ENCODE measurements at regions not wholly inside any gene's neighbourhood (a gene's known extent, or its start where the extent isn't known, plus 50 kb on each side); places are given as distances from the start of the nearest gene placed in this dataset.

DNA sequence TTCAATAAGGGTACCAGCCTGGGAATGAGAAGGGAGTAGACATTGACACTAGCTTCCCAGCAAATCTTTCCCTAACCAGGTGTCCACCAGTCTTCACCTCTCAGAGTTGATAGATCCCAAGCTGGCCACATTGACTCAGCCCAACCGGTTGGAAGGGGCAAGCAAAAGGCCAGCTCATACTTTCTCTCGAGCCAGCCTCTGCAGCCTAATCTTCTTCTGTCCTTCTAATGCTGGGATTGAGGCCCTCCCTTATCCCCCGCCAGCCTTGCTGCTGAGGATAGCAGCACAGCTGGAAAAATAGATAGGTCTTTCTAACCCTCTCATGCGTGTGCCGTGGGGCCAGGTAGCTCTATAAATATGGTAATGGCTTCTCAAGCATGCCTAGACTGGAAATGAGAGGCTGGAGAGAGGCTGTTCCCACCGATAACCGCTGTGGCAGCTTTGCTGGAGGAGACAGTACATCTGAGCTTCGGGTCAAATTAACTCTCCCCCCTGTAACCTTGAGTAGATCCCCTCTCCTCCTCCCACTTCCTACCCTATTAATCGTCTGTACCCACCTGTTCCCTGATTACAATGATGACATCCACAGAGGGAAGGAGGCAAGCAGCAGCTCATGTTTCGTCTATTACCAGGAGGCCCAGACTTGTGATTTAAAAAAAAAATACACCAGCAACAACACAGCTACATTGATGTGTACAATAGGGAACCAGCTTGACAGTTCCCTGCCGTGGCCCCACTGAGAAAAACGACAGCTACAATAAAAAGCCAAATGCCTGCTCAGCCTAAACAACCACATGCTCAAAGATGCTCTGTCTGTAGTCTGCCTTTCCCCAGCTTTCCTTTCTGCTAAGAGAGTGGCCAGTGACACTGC, 219.9 kb upstream of the BRINP1 start:
- DNase-seq, result no peak

- DNase-seq, result no peak
Measured at GRCh38 chr9:119577881-119578280, 208.6 kb upstream of the BRINP1 start.

DNA sequence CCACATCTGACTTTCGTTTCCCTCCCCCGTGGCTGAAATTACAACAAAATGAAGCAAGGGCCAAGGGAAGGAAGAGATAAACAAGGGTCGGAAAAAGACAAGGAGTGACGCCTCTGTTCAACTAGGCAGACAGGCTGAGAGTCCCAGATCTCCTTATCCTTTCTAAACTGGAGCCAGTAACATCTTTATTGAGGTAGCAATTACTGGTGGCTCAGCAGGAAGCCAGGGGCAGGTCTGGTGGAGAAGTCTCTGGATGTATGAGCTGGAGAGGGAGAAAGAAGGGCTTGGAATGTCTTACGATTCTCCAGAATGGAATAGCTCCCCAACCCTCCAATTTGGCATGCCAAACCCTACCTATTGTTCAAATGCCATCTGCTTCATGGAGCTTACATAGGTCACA, 190.8 kb upstream of the BRINP1 start:
- DNase-seq, result no peak

DNA sequence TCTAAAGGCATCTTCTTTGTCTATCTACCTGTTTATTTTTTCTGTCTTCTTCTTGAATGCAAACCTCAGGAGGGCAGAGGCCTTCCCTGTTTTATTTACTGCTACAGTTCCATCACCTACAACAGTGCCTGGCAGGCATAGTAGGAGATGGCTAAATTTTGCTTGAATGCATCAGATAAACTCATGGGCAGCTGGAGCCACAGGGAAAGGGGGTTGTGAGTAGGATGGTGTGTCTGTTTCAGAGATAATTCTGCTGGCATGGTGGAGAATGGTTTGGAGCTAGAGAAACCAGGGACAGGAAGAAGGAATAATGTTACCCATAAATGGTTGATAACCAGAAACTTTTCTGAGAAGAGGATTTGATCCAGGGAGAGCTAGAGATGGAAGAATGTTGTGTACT, 189.8 kb upstream of the BRINP1 start:
- DNase-seq, result no peak

GRCh38 chr9:119556129-119556875, 187.1 kb upstream of the BRINP1 start:
- peak; percentile 57 for DNase-seq

GRCh38 chr9:119544492-119544891, 175.3 kb upstream of the BRINP1 start:
- DNase-seq, result no peak

GRCh38 chr9:119537138-119537537, 167.9 kb upstream of the BRINP1 start:
- DNase-seq, result no peak

DNA sequence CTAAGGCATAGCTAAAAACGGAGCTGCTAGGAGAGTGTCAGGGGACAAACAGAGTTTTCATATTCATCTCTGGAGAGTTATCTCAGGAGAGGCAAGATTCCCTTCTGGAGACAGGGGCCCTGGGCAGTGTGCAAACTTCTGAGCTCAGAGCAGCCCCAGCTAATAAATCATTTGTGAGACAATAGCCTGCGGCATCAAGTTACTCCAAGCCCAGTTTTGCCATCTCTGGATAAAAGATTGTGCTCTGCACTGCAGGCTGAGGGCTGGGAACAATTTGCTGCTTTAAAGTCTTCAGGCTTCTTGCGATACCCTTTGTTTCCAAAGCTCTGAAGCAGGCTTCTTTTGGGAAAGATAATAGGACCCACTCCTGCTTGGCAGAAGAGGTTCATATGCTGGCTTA, 164.3 kb upstream of the BRINP1 start:
- no peak for DNase-seq

GRCh38 chr9:119526698-119527097, 157.5 kb upstream of the BRINP1 start:
- DNase-seq, result no peak

- DNase-seq, result no peak
Measured at GRCh38 chr9:119523508-119523907, 154.3 kb upstream of the BRINP1 start.

GRCh38 chr9:119522381-119522780, 153.1 kb upstream of the BRINP1 start:
- no peak for DNase-seq

DNA sequence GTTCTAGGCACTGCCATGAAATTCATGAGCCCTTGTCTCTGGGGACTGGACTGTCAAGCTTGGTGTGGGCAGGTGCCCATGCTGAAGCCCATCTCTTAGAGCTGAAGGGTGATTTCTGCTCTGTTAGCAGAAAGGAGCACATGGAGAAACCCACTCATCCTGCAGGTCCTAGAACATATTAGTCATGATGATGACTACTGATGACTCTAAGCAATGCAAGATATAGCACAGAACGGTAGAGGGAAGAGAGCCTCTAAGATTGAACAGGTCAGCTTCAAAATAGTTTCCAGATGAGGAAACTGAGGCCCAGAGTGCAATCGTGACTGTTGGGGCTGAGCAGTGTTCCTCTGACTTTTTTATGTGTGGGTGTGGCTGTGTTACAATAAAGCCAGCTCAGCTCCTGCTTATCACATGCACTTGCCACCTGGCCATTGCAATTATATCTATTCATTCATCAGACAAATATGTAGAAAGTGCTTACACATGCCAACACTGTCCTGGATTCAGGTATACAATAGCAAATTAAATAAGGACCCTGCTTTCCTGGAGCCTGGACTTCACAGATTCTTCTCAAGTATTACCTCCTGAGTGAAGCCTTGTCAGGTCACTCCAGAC, 140.2 kb upstream of the BRINP1 start:
- no peak for DNase-seq

- no peak for DNase-seq
Measured at GRCh38 chr9:119501374-119501773, 132.1 kb upstream of the BRINP1 start.

- no peak for DNase-seq
Measured at GRCh38 chr9:119500072-119500771, 131.0 kb upstream of the BRINP1 start.

DNA sequence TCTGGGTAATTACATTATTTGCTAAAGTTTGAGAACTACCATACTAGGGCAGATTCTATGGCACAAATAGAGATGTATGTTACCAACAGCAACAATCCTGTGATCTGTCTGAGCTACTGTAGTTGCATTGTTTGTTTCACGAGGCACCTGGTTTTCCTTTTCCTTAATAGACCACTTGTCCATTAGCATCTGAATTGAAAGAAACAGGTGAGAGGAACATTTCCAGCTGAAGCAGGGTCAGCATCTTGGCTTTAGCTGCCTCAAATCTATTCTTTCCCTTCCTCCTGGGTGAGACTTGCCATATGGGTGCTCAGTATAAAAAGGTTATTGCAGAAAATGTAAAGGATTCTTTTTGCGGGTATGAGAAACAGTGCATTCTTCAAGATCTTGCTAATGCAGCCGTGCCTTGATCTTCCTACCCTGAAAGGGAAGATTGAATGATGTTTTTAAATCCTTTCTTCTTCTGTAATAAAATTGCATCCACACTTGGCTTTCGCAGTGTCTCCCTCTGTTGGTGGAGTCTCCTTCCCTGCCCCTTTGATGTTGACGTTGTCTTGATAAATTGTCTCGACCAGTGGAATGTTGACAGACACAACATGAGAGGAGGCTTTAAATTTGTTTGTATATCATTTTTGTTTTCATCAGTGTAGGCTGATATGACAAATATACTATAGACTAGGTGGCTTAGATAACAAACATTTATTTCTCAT, 118.0 kb upstream of the BRINP1 start:
- no peak for DNase-seq

DNA sequence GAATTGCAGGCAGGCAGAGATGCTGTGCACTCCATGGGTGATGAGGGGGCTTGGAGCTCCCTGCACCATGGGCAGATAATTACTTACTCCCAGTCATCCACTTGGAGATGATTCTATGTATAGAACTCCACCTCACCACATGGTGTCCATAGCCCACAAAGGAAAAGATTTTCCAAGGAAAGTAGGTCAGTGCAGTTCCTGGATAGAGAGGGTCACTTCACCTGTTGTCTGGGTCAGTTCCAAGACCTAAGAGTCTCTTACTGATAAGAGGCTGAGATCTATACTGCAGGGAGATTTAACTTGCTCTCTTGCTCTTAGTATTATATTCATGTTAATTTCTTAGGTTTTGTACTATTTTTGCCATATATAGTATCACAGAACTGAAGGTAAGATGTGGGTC, 113.9 kb upstream of the BRINP1 start:
- no peak for DNase-seq

- DNase-seq, result no peak
Measured at GRCh38 chr9:119477197-119477596, 108.0 kb upstream of the BRINP1 start.

- no peak for DNase-seq
Measured at GRCh38 chr9:119458068-119458467, 88.8 kb upstream of the BRINP1 start.

DNA sequence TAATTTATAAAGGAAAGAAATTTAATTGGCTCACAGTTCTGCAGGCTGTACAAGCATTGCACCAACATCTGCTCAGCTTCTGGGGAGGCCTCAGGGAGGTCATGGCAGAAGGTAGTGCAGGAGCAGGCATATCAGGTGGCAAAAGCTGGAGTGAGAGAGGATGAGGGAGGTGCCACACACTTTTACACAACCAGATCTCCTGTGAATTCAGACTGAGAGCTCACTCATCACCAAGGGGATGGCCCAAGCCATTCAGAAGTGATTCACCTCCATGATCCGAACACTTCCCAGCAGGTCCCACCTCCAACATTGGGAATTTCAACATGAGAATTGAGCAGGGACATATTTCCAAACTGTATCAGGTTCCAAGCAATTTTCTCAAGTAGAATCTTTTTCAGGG, 84.7 kb upstream of the BRINP1 start:
- DNase-seq, result peak; percentile 31

DNA sequence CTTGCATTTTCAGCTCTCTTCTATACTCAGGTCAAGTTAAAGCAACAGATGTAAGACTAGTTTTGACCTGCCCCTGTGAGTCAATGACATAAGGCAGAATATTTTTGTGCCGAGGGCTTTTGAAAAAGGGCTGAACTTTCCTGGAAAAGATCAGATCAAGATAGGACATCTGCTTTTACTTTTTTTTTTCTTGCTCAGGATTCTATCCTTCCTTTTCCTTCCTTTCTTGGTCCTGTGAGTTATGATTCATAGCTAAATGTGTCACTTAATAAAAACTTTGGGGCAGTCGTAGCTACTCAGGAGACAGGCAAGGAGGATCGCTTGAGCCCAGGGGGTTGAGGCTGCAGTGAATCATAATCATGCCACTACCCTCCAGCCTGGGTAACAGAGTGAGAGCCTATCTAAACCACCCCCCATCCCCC, 84.3 kb upstream of the BRINP1 start:
- peak; percentile 65 for DNase-seq

GRCh38 chr9:119451426-119451825, 82.2 kb upstream of the BRINP1 start:
- no peak for DNase-seq

- no peak for DNase-seq
Measured at GRCh38 chr9:119443179-119443578, 73.9 kb upstream of the BRINP1 start.

DNA sequence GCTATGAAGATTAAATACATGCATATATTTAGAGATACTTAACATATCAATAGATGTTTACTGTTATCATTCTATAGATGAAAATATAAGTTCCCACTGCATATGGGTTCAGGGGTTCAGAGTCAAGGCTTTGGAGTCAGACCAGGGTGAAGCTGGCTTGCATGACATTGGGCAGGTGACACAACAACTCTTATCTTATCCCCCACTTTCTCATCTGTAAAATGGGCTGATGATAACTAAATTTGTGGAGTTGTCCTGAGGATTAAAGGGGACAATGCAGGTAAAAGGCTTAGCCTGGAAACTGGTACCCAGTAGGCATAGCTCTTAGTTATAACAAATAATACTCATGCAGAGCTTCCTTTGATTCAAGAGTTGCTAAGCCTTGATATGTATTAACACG, 72.6 kb upstream of the BRINP1 start:
- DNase-seq, result no peak

Data from fibroblast of skin of right quadriceps (primary cell).